SK-N-SH (cell line): ENCODE measurements at regions not wholly inside any gene's neighbourhood (a gene's known extent, or its start where the extent isn't known, plus 50 kb on each side); places are given as distances from the start of the nearest gene placed in this dataset.

ENCODE experiments used
- CTCF ChIA-PET: fragments of 300-600, 350-600 bp; formaldehyde crosslinking; extraction: SDS; loops from one replicate; lab custom pipeline; 2021; lab: Yijun Ruan, JAX
- POLR2A ChIA-PET: fragments of 350-600 bp; sonication (Branson Sonifier 250); formaldehyde crosslinking; extraction: SDS; loops from one replicate; lab custom pipeline; 2020; ENCODE audit warnings: antibody characterized with exemption, inconsistent platforms; lab: Yijun Ruan, JAX
- DNase-seq: peaks from one replicate; pipeline ENCODE4 v3.0.0; 2012
- H2AFZ ChIP-seq: fragments of 200-600 bp; sonication (generic); 2 replicates; pipeline ENCODE4 v1.8.1; 2016; ENCODE audit warnings: antibody characterized with exemption, mild to moderate bottlenecking, low read depth
- H3F3A ChIP-seq: fragments of 200-600 bp; sonication (generic); replicated peaks from 2 replicates; pipeline ENCODE3; 2016; ENCODE audit warnings: antibody characterized with exemption, mild to moderate bottlenecking; ENCODE audit not compliant: insufficient read depth
- H3K27ac ChIP-seq, 2 experiments: fragments of 200-500 bp in 1 of 2; fragments of 200-600 bp in 1 of 2; sonication (Bioruptor generic) in 1 of 2; sonication (generic), shearing (Covaris generic) in 1 of 2; 2 replicates each; pipeline versions ENCODE4 v1.5.1 to v1.6.1; 2014 to 2016; ENCODE audit warnings: low read depth in 2 of 2, inconsistent platforms in 1 of 2, low read length in 1 of 2, mild to moderate bottlenecking in 1 of 2, mixed read lengths in 1 of 2
- H3K27me3 ChIP-seq: fragments of 200-600 bp; sonication (generic), shearing (Covaris generic); 2 replicates; pipeline ENCODE4 v1.6.1; 2016; ENCODE audit warnings: mixed run types; ENCODE audit not compliant: insufficient read depth
- H3K36me3 ChIP-seq, 2 experiments: fragments of 200-500 bp in 1 of 2; fragments of 200-600 bp in 1 of 2; sonication (Bioruptor generic) in 1 of 2; sonication (generic) in 1 of 2; replicated peaks in 1 of 2; 2 replicates each; pipeline versions ENCODE3 to v1.5.1; 2014 to 2016; ENCODE audit warnings: low read length in 1 of 2, mild to moderate bottlenecking in 1 of 2; ENCODE audit not compliant: insufficient read depth in 2 of 2, control insufficient read depth in 1 of 2
- H3K4me1 ChIP-seq, 2 experiments: fragments of 200-500 bp in 1 of 2; fragments of 200-600 bp in 1 of 2; sonication (Bioruptor generic) in 1 of 2; sonication (generic), shearing (Covaris generic) in 1 of 2; 2 replicates each; pipeline versions ENCODE4 v1.5.1 to v1.6.1; 2014 to 2016; ENCODE audit warnings: low read depth in 1 of 2, low read length in 1 of 2, mixed run types in 1 of 2; ENCODE audit not compliant: insufficient read depth in 2 of 2, control insufficient read depth in 1 of 2
- H3K4me2 ChIP-seq: fragments of 200-600 bp; sonication (generic), shearing (Covaris generic); 2 replicates; pipeline ENCODE4 v1.6.1; 2017; ENCODE audit warnings: mixed run types
- H3K4me3 ChIP-seq, 2 experiments: fragments of 200-500 bp in 1 of 2; fragments of 200-600 bp in 1 of 2; sonication (Bioruptor generic) in 1 of 2; sonication (generic), shearing (Covaris generic) in 1 of 2; 2 replicates each; pipeline versions ENCODE4 v1.5.1 to v1.8.1; 2014 to 2016; ENCODE audit warnings: low read depth in 2 of 2, inconsistent platforms in 1 of 2, low read length in 1 of 2, mild to moderate bottlenecking in 1 of 2, mixed read lengths in 1 of 2, moderate library complexity in 1 of 2
- H3K79me2 ChIP-seq: fragments of 200-600 bp; sonication (generic); 2 replicates; pipeline ENCODE4 v1.8.1; 2017; ENCODE audit warnings: mild to moderate bottlenecking; ENCODE audit not compliant: insufficient read depth
- H3K9ac ChIP-seq: fragments of 200-600 bp; sonication (generic); 2 replicates; pipeline ENCODE4 v1.6.1; 2017; ENCODE audit warnings: mixed run types
- H3K9me2 ChIP-seq: fragments of 200-600 bp; sonication (generic); 2 replicates; pipeline ENCODE4 v1.6.1; 2017; ENCODE audit warnings: mixed run types
- H3K9me3 ChIP-seq: fragments of 200-600 bp; sonication (generic); 2 replicates; pipeline ENCODE4 v1.6.1; 2017; ENCODE audit warnings: mixed run types, mild to moderate bottlenecking, moderate library complexity
- H4K20me1 ChIP-seq: fragments of 200-600 bp; sonication (generic); 2 replicates; pipeline ENCODE4 v1.6.1; 2017; ENCODE audit warnings: mild to moderate bottlenecking, mixed run types; ENCODE audit not compliant: insufficient read depth
- CHD2 ChIP-seq: fragments of 150-350 bp; IDR thresholded peaks from 2 replicates; pipeline ENCODE4 v1.6.1; 2018; ENCODE audit warnings: low read length; ENCODE audit not compliant: partially characterized antibody
- EP300 ChIP-seq, 2 experiments: IDR thresholded peaks; 2 replicates each; pipeline versions ENCODE4 v1.4.0 to v1.6.1; 2012; ENCODE audit warnings: borderline replicate concordance in 1 of 2, low read depth in 1 of 2, low read length in 1 of 2
- JUND ChIP-seq: IDR thresholded peaks from 2 replicates; pipeline ENCODE4 v1.4.0; 2012
- RCOR1 ChIP-seq: fragments of 150-350 bp; IDR thresholded peaks from 2 replicates; pipeline ENCODE4 v1.6.1; 2017; ENCODE audit warnings: antibody characterized with exemption, low read length
- RXRA ChIP-seq: IDR thresholded peaks from 2 replicates; pipeline ENCODE4 v1.4.0; 2012; ENCODE audit warnings: low read depth, mild to moderate bottlenecking, borderline replicate concordance
- WGBS: methylation state at CpG from one replicate; pipeline ENCODE4 v1.1.6; 2017; ENCODE audit warnings: low lambda C conversion rate; 5-methylcytosine and 5-hydroxymethylcytosine counted together
- TF ChIP-seq, protein P1 (sequence below): IDR thresholded peaks from 2 replicates; pipeline ENCODE4 v1.4.0; 2012; ENCODE audit warnings: low read depth, borderline replicate concordance
- TF ChIP-seq, protein P2 (sequence below): IDR thresholded peaks from 2 replicates; pipeline ENCODE4 v1.4.0; 2012; ENCODE audit warnings: low read depth, borderline replicate concordance
- TF ChIP-seq, protein P3 (sequence below): IDR thresholded peaks from 2 replicates; pipeline ENCODE4; 2012

DNA sequence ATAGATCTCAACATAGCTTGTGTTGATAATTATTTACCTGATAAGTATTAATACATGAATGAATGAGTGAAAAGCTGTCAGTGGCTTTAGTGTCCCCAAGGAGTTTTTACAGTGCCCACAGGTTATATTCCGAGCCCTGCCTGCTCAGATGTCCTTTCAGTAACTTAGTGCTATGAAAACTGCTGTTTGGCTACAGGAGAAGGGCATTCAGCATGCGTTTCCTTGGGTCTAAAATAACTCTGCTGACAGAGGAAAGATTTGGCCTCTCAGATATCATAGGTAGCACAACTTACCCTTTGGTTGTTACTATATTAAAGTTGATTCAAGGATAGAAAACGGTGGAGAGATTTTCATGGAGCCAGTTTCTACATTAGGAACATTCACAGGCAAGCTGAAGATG is 241.0 kb downstream of the ETAA1 start:
- Histone ChIP-seq H3K27me3 (no peaks in the 10 kb centered on the region), H3K4me3 (no peak overlapping the region), H3K79me2 (no peaks in the 10 kb centered on the region), H3K9ac (no peak overlapping the region), H3K4me2 (no peak overlapping the region), H2AFZ (no peak overlapping the region), H3K4me1 (peaks cover 0 to 12% of the 10 kb centered on the region in 2 experiments; a peak in 2 of 4 replicates), H3F3A (no peaks in the 10 kb centered on the region), H3K9me3 (no peaks in the 10 kb centered on the region), H4K20me1 (no peaks in the 10 kb centered on the region), H3K27ac (no peak overlapping the region), H3K36me3 (no peaks in the 10 kb centered on the region), H3K9me2 (no peaks in the 10 kb centered on the region)
- POLR2A ChIA-PET, result no interaction called here
- DNase-seq, result no peak
- WGBS, result 26% methylated on average over 3 of the region's 3 CpGs
- CTCF ChIA-PET, result interaction anchor here (1.0 to 2.2 kb wide), 3 partner anchors 10 to 1998 kb away, joined by 4 to 10 read pairs (median 4); no protein-coding TSS in a partner anchor
- TF ChIP-seq, protein P1, sequence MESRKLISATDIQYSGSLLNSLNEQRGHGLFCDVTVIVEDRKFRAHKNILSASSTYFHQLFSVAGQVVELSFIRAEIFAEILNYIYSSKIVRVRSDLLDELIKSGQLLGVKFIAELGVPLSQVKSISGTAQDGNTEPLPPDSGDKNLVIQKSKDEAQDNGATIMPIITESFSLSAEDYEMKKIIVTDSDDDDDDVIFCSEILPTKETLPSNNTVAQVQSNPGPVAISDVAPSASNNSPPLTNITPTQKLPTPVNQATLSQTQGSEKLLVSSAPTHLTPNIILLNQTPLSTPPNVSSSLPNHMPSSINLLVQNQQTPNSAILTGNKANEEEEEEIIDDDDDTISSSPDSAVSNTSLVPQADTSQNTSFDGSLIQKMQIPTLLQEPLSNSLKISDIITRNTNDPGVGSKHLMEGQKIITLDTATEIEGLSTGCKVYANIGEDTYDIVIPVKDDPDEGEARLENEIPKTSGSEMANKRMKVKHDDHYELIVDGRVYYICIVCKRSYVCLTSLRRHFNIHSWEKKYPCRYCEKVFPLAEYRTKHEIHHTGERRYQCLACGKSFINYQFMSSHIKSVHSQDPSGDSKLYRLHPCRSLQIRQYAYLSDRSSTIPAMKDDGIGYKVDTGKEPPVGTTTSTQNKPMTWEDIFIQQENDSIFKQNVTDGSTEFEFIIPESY, result no peak
- TF ChIP-seq CHD2 (no peak), EP300 (IDR thresholded peaks at IDR 0.05; ENCODE audit: borderline replicate concordance in 1 of 2, low read depth in 1 of 2, low read length in 1 of 2) (no peak), RXRA (no peak), RCOR1 (no peak)
- TF ChIP-seq, protein P2, sequence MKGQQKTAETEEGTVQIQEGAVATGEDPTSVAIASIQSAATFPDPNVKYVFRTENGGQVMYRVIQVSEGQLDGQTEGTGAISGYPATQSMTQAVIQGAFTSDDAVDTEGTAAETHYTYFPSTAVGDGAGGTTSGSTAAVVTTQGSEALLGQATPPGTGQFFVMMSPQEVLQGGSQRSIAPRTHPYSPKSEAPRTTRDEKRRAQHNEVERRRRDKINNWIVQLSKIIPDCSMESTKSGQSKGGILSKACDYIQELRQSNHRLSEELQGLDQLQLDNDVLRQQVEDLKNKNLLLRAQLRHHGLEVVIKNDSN, result no peak
- TF ChIP-seq, protein P3, sequence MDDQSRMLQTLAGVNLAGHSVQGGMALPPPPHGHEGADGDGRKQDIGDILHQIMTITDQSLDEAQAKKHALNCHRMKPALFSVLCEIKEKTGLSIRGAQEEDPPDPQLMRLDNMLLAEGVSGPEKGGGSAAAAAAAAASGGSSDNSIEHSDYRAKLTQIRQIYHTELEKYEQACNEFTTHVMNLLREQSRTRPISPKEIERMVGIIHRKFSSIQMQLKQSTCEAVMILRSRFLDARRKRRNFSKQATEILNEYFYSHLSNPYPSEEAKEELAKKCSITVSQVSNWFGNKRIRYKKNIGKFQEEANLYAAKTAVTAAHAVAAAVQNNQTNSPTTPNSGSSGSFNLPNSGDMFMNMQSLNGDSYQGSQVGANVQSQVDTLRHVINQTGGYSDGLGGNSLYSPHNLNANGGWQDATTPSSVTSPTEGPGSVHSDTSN, result no peak

DNA sequence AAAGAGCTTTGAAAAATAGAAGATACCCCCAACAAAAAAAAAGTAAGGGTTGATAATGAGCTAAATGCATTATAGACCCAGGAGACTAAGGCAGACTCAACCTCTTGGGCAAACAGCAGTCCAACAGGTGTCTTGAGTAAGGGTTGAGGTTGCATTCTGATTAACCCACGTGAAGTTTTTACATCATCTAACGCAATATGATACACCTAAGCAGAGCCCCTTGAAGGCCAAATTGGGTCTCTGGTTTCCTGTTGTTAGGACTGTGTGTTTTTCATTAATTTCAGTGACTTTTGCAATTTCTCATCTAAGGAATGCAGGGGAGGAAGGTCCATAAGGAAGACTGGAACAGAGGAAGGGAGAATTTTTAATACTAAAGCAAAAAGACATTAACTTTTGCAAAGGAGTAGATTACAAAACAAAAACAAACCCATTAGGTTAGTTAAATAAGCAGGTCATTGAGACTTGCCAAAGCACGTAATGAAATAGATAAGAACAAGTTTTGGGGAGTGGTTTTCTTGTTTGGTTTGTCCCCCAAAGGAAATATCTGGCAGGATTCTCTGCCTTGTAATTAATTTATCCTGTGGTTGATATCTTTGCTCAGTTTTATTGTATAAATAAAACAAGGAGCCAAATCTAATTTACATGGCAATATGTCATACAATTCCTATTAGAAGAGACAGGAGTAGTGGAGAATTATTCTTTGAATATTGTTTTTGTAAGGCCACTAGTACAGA is 244.3 kb downstream of the ETAA1 start:
- Histone ChIP-seq H3K79me2 (no peaks in the 10 kb centered on the region), H3K4me2 (no peak overlapping the region), H4K20me1 (no peaks in the 10 kb centered on the region), H3K4me3 (no peak overlapping the region), H3F3A (no peaks in the 10 kb centered on the region), H3K4me1 (peaks cover 0 to 12% of the 10 kb centered on the region in 2 experiments; a peak in 2 of 4 replicates), H3K9me3 (no peaks in the 10 kb centered on the region), H3K27ac (peak overlapping the region in 1 of 2 experiments; percentile 29; a peak in 1 of 4 replicates), H3K9ac (no peak overlapping the region), H3K27me3 (no peaks in the 10 kb centered on the region), H3K9me2 (no peaks in the 10 kb centered on the region), H3K36me3 (no peaks in the 10 kb centered on the region), H2AFZ (no peak overlapping the region)
- CTCF ChIA-PET, result no interaction called here
- POLR2A ChIA-PET, result no interaction called here
- DNase-seq, result no peak
- 51% methylated on average over 3 of the region's 3 CpGs for WGBS
- peak in 1 of 2 experiments; percentile 16; a peak in 1 of 4 replicates for TF ChIP-seq EP300 (IDR thresholded peaks at IDR 0.05; ENCODE audit: borderline replicate concordance in 1 of 2, low read depth in 1 of 2, low read length in 1 of 2)
- no peak for TF ChIP-seq JUND
